ENCODE measurements at regions not wholly inside any gene's neighbourhood (a gene's known extent, or its start where the extent isn't known, plus 50 kb on each side); places are given as distances from the start of the nearest gene placed in this dataset.

DNA sequence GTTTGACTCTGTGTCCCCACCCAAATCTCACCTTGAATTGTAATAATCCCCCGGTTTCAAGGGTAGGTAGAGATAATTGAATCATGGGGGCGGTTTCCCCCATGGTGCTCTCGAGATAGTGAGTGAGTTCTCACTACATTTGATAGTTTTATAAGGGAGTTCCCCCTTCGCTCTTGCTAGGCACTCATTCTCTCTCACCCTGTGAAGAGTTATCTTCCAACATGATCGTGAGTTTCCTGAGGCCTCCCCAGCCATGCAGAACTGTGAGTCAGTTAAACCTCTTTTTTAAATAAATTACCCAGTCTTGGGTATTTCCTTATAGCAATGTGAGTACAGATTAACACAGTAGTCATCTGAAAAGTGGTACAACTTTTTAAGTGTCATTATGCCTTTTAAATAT, 913.5 kb upstream of the LRRN3 start:
- ATAC-seq, result no peak

DNA sequence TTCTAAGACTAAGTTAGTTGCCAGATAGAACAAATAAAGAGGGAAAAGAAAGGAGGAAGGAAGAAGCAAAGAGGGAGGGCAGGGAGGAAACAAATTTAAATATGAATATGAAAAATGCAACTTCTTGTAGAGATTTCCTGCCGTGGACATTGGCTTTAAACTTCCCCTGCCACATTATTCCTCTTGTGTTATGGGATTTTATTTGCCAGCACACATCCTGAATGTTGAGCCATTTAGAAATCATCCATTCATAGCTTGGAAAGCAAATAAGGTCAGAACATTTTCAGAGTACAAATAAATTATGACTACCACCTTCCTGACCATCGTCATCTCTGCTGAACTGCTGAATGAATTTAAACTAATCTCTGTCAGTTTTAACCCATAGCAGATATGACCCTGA, 911.9 kb upstream of the LRRN3 start:
- no peak for ATAC-seq

GRCh38 chr7:110181768-110182167, 909.2 kb upstream of the LRRN3 start:
- no peak for ATAC-seq

- no peak for ATAC-seq
Observed at GRCh38 chr7:110186334-110186733, 904.6 kb upstream of the LRRN3 start.

DNA sequence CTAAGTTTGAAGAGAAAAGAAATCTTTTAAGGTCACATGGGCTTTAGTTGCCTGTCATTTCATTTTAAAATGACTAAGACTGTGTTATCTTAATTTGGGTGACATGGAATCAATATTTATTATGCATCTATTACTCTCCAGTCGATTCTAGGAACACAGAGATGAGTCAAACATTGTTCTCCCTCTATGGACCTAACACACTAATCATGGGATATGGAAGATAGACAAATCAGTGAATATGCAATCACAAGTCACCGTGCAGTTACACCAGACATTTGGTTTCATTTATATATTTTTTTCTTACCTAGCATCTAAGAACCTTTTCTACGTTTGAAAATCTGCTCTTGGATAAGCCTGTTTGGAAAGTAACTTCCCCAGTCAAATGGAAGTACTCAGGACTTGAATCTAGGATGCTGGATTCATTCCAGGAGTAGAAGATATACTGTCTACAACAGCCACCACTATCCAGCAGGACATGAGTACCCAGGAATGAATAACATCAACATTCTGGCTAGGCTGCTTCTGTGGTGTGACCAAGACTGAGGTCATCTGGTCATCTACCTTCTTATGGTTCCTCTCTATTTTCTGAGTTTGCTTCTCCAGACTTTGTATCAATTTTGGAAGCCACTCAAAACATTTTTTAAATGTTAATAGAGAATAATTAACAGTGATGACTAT, 902.9 kb upstream of the LRRN3 start:
- ATAC-seq, result no peak

DNA sequence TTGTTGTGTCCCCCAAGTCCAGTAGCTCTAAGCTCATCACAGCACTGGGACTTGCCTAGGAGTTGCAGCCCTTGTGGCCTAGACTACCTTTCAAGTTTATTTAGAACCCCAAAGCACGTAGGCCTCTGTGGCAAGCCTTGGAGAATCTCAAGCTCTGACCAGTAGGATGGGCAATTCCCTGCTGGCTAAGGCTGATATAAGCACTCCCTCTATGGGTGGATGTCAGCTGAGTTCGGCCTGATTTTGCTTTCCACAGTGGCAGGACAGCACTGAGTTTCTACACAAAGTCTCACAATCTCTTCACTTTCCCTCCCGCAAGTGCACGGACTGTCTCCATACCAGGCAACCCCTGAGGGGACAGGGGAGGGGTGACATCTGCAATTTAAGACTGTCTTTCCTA, 886.4 kb upstream of the LRRN3 start:
- no peak for ATAC-seq

DNA sequence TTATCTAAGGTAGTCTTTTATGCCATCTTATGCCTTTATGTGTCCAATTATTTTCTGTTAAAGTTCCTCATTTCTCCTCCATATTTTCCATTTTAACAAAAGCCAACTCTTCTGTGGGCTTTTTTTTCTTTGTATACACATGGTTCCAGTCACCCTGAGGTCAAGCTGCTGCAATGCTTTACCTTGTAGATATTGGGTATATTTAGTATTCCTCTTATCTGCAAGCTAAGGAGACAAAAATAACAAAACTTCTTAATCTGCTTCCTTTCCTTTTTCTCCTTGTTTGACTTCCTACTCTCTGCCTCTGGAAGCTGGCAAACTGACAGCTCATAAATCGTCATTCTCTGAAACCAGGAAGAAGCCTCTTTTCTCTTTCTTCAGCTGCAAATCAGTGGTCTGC, 885.0 kb upstream of the LRRN3 start:
- ATAC-seq, result no peak

- no peak for ATAC-seq
Observed at GRCh38 chr7:110209884-110210283, 881.0 kb upstream of the LRRN3 start.

DNA sequence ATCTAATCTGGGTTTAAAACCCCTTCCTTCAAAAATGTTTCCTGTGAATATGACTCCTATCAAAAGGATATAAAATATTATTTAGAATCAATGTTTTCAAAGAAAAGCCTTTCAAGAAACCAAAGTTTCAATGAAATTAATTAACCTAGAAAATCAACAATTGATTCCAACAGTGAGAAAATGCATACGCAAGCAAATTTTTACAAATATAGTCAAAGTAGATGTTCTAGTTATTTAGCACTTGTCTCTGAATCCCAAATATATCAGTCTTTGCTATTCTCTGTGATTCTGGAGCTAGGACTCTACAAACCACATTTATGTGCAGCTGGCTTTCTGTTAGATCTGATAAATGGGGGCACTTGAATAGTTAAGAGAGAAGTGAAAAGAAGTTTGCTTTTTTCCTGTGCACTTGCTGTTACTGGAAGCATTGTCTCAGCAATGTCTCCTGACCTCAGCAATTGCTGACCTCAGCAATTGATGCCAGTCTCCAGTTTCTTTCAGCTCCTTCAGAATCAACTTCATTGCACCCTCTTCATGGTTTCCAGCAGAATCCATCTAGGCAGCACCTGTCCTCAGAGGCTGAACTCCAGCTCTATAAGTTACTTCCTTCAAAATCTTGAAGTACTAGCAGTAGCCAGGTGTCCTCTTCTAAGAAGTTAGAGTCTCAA, 879.9 kb upstream of the LRRN3 start:
- no peak for ATAC-seq

- no peak for ATAC-seq
Observed at GRCh38 chr7:110224643-110225042, 866.3 kb upstream of the LRRN3 start.

- no peak for ATAC-seq
Observed at GRCh38 chr7:110246118-110246517, 844.8 kb upstream of the LRRN3 start.

DNA sequence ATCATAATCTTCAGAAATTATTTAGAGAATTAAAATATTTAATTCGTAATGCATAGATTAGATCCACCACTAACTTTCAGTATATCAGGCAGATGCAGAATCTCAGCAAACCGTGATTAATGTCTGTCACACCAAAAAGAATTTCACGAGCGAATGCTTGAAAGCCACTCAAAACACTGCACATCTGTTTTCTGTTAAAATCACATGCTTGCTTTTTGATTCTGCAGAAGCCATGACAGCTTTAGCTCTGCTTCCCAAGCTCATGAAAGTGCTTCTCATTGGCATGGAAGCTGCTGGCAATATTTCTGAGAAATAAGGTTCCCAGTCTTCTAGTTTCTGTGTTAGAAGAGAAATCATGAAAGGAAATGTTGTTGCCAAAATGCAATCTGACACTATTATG, 837.8 kb upstream of the LRRN3 start:
- no peak for ATAC-seq

DNA sequence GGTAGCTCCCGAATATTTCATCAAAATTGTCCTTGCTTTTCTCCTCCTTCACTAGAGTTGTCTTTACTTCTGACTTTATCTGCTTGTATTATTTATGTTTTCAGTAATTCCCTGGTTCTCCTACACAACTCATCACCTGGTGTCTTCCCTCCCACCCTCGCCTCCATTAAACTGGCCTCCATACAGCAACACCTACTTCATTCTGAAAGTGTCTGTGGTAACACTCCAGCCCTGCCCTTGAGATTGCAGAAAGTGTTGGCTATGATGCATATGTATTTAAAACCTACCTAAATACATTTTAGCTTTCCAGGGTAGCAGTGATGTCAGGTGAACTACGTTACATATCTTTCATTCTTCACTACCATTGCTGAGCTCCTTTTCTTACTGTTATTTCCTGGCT, 833.3 kb upstream of the LRRN3 start:
- ATAC-seq, result no peak

GRCh38 chr7:110262251-110262650, 828.7 kb upstream of the LRRN3 start:
- ATAC-seq, result no peak

DNA sequence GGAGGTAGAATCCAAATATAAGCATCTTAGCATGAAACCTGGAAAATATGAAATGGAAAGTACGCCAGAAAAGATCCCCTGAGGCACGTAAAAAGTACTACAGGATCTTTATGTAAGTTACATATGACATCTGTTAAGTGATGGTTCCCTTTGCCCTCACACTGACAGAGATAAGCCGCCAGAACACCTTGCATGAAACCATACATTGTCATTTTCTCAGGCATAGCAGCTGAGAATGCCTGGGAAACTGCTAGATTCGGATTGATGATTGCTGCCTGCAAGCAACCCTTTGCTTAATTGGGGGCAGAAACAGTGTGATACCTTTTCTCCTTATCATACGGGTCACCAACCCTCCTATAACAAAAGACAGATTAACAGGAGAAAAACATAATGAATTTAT, 826.6 kb upstream of the LRRN3 start:
- ATAC-seq, result no peak

GRCh38 chr7:110281362-110281761, 809.6 kb upstream of the LRRN3 start:
- no peak for ATAC-seq

GRCh38 chr7:110283056-110283455, 807.9 kb upstream of the LRRN3 start:
- ATAC-seq, result no peak

GRCh38 chr7:110291430-110291829, 799.5 kb upstream of the LRRN3 start:
- no peak for ATAC-seq

DNA sequence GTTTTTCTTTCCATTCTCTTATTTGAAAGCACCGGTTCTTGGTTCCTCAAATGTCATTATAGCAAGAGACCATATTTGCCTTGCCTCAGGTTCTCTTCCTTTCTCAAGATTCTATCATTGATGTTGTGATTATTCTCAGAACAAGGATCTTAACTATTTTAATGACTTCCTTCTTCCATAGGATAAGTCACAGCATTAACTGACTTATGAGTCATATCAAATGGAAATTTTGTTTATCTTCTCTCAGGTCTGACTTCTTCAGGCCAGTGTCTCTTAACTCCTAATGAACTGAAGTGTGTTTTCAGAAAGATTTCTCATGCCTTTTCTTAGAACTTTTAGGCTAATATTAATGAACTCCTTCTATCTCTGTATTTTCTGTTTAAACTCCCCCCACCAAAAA, 794.6 kb upstream of the LRRN3 start:
- ATAC-seq, result no peak

DNA sequence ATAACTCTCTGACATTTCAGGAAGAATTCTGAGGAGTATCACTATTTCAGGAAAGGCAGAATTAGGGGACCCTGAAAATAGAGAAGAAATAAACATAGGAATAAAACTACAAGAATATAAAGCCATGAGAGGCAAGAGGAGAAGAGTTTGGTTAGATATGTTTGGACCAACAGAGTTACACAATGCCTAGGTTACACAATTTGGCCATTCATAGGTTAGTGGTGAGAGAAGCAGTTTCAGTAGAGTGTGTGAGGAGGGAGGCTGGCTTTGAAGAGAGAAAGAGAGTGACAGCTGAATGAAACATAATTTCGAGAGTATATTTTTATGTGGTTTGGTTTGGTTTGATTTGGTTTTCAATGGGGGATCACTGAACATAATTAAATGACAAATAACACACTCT, 783.2 kb upstream of the LRRN3 start:
- ATAC-seq, result no peak

DNA sequence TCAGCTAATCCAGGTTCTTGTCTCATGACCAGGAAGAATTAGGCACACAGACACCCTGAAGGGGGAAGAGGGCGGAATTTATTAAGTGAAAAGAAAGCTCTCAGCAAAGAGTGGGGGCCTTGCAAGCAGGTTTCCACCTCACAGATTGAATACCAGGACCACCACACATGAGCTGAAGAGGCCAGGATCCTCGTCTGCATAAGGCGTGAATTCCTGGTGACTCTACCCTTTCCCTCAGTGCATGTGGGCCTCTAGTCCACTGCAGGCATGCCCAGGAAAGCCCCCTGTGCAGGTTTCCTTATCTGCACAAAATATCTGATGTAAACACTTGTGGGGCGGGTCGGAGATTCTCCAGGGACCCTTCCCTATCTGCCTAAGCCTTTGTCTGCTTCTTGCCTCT, 782.1 kb upstream of the LRRN3 start:
- ATAC-seq, result no peak

DNA sequence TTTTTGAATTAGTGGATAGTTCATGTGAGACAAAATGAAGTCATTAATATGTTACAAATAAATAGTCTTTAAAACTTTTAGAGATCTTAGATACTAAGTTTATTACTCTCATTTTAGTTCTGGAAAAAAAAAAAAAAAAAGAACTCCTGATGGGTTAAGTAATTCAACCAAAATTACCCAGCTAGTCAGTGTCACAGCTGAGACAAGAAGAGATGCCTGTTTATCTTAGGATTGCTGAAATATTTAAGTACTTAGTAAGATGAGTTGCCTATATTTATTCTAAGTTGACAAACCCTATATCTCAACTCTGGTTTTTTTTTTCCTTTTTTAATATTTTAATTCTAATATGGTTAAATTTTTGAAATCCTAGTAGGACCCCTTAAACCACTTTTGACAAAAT, 781.0 kb upstream of the LRRN3 start:
- ATAC-seq, result no peak

- no peak for ATAC-seq
Observed at GRCh38 chr7:110311556-110311955, 779.4 kb upstream of the LRRN3 start.

GRCh38 chr7:110317541-110318265, 773.2 kb upstream of the LRRN3 start:
- ATAC-seq, result no peak
